HG03521 (cell line): ENCODE measurements at regions not wholly inside any gene's neighbourhood (a gene's known extent, or its start where the extent isn't known, plus 50 kb on each side); places are given as distances from the start of the nearest gene placed in this dataset.
"Not testable (repeated sequence)": the region's sequence is repeated elsewhere in the genome, so short reads cannot be mapped to it uniquely, and the experiment has no call there.

Source experiments
- ATAC-seq: cut with Tn5 transposase; IDR thresholded peaks from one replicate; pipeline ENCODE4 v1.9.1; 2021; ENCODE audit warnings: mild to moderate bottlenecking, moderate library complexity; ENCODE audit not compliant: unreplicated experiment

- ATAC-seq = no peak
Observed at GRCh38 chr7:81383846-81384245, 386.0 kb downstream of the HGF start.

- ATAC-seq = not testable (repeated sequence)
Observed at GRCh38 chr7:81374641-81375040, 395.2 kb downstream of the HGF start.

GRCh38 chr7:81370822-81371221 lies 399.0 kb downstream of the HGF start:
- ATAC-seq = no peak

- no peak for ATAC-seq
Observed at GRCh38 chr7:81367326-81367931, 402.4 kb downstream of the HGF start.

GRCh38 chr7:81366546-81366945 lies 403.3 kb downstream of the HGF start:
- ATAC-seq = no peak

GRCh38 chr7:81361769-81362312 lies 408.0 kb downstream of the HGF start:
- ATAC-seq = no peak

GRCh38 chr7:81355911-81356310 lies 413.9 kb downstream of the HGF start:
- ATAC-seq = no peak

- no peak for ATAC-seq
Observed at GRCh38 chr7:81349044-81349443, 420.8 kb downstream of the HGF start.

- ATAC-seq = no peak
Observed at GRCh38 chr7:81339946-81340345, 421.1 kb upstream of the SEMA3C start.

- ATAC-seq = no peak
Observed at GRCh38 chr7:81333536-81333935, 414.7 kb upstream of the SEMA3C start.

- no peak for ATAC-seq
Observed at GRCh38 chr7:81333004-81333403, 414.2 kb upstream of the SEMA3C start.

- ATAC-seq = no peak
Observed at GRCh38 chr7:81331061-81332018, 412.5 kb upstream of the SEMA3C start.

- ATAC-seq = no peak
Observed at GRCh38 chr7:81330108-81330507, 411.3 kb upstream of the SEMA3C start.

GRCh38 chr7:81327468-81328266 lies 408.8 kb upstream of the SEMA3C start:
- no peak for ATAC-seq

- ATAC-seq = no peak
Observed at GRCh38 chr7:81321949-81322348, 403.1 kb upstream of the SEMA3C start.

- no peak for ATAC-seq
Observed at GRCh38 chr7:81317741-81318140, 398.9 kb upstream of the SEMA3C start.

- ATAC-seq = no peak
Observed at GRCh38 chr7:81308643-81309322, 389.9 kb upstream of the SEMA3C start.

- ATAC-seq = no peak
Observed at GRCh38 chr7:81301815-81302214, 383.0 kb upstream of the SEMA3C start.

GRCh38 chr7:81300753-81301152 lies 381.9 kb upstream of the SEMA3C start:
- no peak for ATAC-seq

GRCh38 chr7:81299711-81300110 lies 380.9 kb upstream of the SEMA3C start:
- no peak for ATAC-seq
